ENCODE measurements at regions not wholly inside any gene's neighbourhood (a gene's known extent, or its start where the extent isn't known, plus 50 kb on each side); places are given as distances from the start of the nearest gene placed in this dataset.

GRCh38 chr11:116229236-116229970, 543.4 kb downstream of the BUD13 start:
- Histone ChIP-seq H3K79me2 (ENCODE audit: low read depth) (no peaks in the 10 kb centered on the region), H3K4me1 (peaks cover 4% of the 10 kb centered on the region), H3K4me3 (no peak overlapping the region), H4K20me1 (ENCODE audit: low read depth) (no peaks in the 10 kb centered on the region), H3K36me3 (no peaks in the 10 kb centered on the region), H3K27ac (no peak overlapping the region), H3K4me2 (no peak overlapping the region), H3K9ac (no peak overlapping the region), H2AFZ (replicated peaks) (no peak overlapping the region), H3K9me3 (ENCODE audit: low read depth) (no peaks in the 10 kb centered on the region), H3F3A (ENCODE audit: low read depth) (no peaks in the 10 kb centered on the region), H3K27me3 (no peaks in the 10 kb centered on the region)
- Mint-ChIP-seq H3K9me3 (peaks cover 9% of the 10 kb centered on the region), H3K27ac (peak overlapping the region; percentile 76), H3K4me3 (no peak overlapping the region), H3K27me3 (ENCODE audit: insufficient read depth, low read depth) (peaks cover 11% of the 10 kb centered on the region), H3K36me3 (no peaks in the 10 kb centered on the region), H3K4me1 (peaks cover 58% of the 10 kb centered on the region)
- no peak for DNase-seq (ENCODE audit: low spot score)
- TF ChIP-seq EZH2 (IDR thresholded peaks at IDR 0.05) (no peak), EZH2phosphoT487 (IDR thresholded peaks at IDR 0.05) (no peak), CTCF (IDR thresholded peaks at IDR 0.05) (no peak)

DNA sequence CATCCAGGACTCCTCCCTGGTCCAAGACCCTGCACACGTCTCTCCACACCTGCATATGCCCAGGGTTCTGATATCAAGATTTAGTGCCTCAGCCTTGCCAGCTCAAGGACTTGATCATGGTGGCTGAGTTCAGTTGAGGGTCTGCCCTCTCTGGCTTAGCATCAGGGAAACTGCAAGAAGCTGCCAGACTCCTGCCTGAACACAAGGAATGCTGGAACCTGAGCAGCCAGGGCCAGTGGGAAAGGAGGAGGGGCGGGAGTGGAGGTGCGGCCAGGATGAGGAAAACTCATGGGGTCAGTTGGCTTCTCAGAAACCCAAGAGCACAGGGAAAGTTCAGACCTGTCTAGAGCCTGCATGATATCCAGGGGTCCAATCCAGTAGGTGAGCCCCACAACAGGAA, 546.1 kb downstream of the BUD13 start:
- H3K9me3 Mint-ChIP-seq, result peaks cover 4% of the 10 kb centered on the region
- H4K20me1 ChIP-seq (ENCODE audit: low read depth), result no peaks in the 10 kb centered on the region
- no peak overlapping the region for H3K27ac Mint-ChIP-seq
- H3K4me1 Mint-ChIP-seq, result peaks cover 48% of the 10 kb centered on the region
- H3K27me3 ChIP-seq, result no peaks in the 10 kb centered on the region
- H2AFZ ChIP-seq (replicated peaks), result no peak overlapping the region
- no peak for DNase-seq (ENCODE audit: low spot score)
- no peak overlapping the region for H3K4me3 ChIP-seq
- H3K4me2 ChIP-seq, result no peak overlapping the region
- no peaks in the 10 kb centered on the region for H3K36me3 Mint-ChIP-seq
- no peaks in the 10 kb centered on the region for H3K36me3 ChIP-seq
- H3K4me3 Mint-ChIP-seq, result no peak overlapping the region
- H3K9ac ChIP-seq, result no peak overlapping the region
- H3K27ac ChIP-seq, result no peak overlapping the region
- H3K4me1 ChIP-seq, result no peaks in the 10 kb centered on the region
- no peak for TF ChIP-seq EZH2phosphoT487 (IDR thresholded peaks at IDR 0.05)
- no peak for TF ChIP-seq EZH2 (IDR thresholded peaks at IDR 0.05)
- no peak for TF ChIP-seq CTCF (IDR thresholded peaks at IDR 0.05)
- no peaks in the 10 kb centered on the region for H3F3A ChIP-seq (ENCODE audit: low read depth)
- H3K9me3 ChIP-seq (ENCODE audit: low read depth), result no peaks in the 10 kb centered on the region
- H3K79me2 ChIP-seq (ENCODE audit: low read depth), result no peaks in the 10 kb centered on the region
- peaks cover 8% of the 10 kb centered on the region for H3K27me3 Mint-ChIP-seq (ENCODE audit: insufficient read depth, low read depth)

- Mint-ChIP-seq H3K9me3 (peaks cover 3% of the 10 kb centered on the region), H3K27me3 (ENCODE audit: insufficient read depth, low read depth) (peaks cover 8% of the 10 kb centered on the region), H3K4me1 (peaks cover 52% of the 10 kb centered on the region), H3K4me3 (no peak overlapping the region), H3K27ac (peak overlapping the region; percentile 93), H3K36me3 (no peaks in the 10 kb centered on the region)
- Histone ChIP-seq H3K9me3 (ENCODE audit: low read depth) (no peaks in the 10 kb centered on the region), H3F3A (ENCODE audit: low read depth) (no peaks in the 10 kb centered on the region), H3K4me3 (no peak overlapping the region), H2AFZ (replicated peaks) (no peak overlapping the region), H3K27me3 (no peaks in the 10 kb centered on the region), H3K9ac (no peak overlapping the region), H3K4me2 (no peak overlapping the region), H3K79me2 (ENCODE audit: low read depth) (no peaks in the 10 kb centered on the region), H3K4me1 (no peaks in the 10 kb centered on the region), H3K27ac (no peak overlapping the region), H4K20me1 (ENCODE audit: low read depth) (no peaks in the 10 kb centered on the region), H3K36me3 (no peaks in the 10 kb centered on the region)
- TF ChIP-seq EZH2phosphoT487 (IDR thresholded peaks at IDR 0.05) (no peak), EZH2 (IDR thresholded peaks at IDR 0.05) (no peak), CTCF (IDR thresholded peaks at IDR 0.05) (no peak)
- DNase-seq (ENCODE audit: low spot score), result no peak
Measured at GRCh38 chr11:116225784-116226585, 546.8 kb downstream of the BUD13 start.
